Activated gamma-delta T cell treated with Interleukin-2 at 50 U/mL for 16 hours (primary cell): ENCODE measurements at regions not wholly inside any gene's neighbourhood (a gene's known extent, or its start where the extent isn't known, plus 50 kb on each side); places are given as distances from the start of the nearest gene placed in this dataset.

Experiments
- DNase-seq: peaks from one replicate; pipeline ENCODE4 v3.0.0-alpha.2; 2020

GRCh38 chr21:28444111-28444510, 548.6 kb downstream of the LTN1 start:
- no peak for DNase-seq

DNA sequence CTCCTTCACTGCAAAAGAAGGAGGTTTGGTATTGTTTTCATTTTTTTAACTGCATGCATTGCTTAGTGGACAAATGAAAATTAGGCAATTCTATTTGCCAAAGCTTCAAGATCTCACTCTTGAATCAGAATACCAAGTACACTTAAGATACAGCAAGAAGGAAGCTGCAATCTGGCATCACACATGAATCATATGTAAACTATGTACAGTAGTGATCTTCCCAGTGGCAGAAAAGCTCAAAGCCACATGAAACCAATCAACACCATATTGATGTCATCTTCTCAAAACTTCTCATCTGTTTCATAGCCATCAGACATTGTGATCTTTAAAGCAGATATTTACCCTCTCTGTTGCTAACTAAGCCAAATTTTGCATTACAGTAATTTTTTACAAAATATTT, 550.1 kb downstream of the LTN1 start:
- DNase-seq, result no peak

DNA sequence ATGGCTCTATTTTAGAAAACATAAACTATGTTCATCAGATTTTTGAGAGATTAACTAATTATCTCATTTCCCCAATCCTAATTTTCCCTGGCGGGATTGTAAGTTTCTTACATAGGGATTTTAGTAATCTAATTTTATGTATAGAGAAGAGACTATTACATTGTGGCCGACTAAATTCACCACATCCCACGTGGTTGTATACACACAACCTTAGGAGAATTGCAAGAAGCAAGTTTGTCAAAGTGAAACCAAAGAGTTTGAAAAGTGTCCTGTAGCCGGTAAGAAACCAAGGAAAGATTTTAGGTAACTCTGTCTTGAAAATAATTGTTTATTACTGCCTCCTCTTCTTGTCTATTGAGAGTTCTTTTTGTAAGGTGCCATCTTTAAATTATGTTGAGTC, 550.6 kb downstream of the LTN1 start:
- no peak for DNase-seq

- no peak for DNase-seq
Observed at GRCh38 chr21:28439788-28440187, 552.9 kb downstream of the LTN1 start.

DNA sequence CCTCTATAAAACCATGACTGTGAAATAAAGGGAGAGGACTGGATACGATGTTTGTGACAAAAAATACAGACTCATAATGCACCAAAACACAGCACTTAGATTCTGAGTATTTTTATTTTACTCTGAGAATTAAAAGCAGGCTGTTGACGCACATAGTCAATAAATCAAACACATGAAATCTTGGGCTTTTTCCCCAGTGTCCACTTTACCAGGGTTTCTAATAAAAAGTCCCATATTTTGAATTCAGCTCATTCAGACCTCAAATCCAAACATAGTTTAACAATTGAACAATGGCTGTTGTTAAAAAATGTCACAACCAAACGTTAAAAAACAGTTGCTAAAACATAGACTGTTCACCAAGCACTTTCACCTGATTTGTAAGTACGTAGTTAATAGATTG, 553.4 kb downstream of the LTN1 start:
- DNase-seq, result no peak

DNA sequence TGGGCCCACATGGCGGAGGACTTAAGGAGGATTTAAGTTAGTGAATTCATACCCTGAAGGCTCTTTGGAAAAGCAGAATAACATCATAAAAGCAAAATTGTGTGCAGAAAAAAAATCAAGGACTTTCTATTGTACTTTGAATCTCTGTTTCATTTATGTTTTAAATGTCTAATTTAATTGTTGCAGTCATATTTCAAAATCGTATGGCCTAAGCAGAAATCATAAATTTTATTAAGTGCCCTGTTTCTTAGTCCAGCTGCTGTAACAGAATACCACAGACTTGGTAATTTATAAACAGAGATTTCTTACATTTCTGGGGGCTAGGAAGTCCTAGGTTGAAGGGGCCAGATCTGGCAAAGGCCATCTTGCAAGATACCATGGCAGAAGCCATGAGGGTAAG, 555.6 kb downstream of the LTN1 start:
- DNase-seq, result no peak

DNA sequence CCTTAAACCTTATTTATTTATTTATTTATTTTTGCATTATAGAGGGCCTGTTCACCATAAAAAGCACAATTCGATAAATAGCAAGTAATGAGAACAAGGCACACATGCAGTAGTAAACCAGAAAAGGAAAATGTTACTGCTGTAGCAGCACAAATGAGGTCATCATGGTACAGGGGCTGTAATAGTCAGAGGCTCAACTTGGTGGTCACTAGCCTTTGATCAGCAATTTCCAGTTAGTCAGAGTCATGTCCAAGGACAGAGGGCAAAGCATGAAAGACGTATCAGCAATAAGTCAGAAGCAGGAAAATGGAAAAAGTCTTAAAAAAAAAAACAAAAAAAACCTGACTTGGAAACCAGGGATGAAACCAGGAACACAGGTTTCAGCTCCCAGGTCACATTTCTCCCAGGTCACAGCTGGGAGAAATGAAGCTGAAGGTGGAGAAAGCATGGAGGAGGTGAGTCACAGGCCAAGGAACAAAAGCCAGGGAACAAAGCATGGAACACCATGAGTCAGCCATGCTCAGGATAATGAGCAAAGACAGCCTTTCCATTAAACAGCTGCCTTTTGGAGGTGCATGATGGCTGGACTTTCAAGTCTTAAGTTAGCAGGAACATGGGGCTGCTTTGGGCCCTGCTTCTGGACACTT, 556.3 kb downstream of the LTN1 start:
- no peak for DNase-seq

DNA sequence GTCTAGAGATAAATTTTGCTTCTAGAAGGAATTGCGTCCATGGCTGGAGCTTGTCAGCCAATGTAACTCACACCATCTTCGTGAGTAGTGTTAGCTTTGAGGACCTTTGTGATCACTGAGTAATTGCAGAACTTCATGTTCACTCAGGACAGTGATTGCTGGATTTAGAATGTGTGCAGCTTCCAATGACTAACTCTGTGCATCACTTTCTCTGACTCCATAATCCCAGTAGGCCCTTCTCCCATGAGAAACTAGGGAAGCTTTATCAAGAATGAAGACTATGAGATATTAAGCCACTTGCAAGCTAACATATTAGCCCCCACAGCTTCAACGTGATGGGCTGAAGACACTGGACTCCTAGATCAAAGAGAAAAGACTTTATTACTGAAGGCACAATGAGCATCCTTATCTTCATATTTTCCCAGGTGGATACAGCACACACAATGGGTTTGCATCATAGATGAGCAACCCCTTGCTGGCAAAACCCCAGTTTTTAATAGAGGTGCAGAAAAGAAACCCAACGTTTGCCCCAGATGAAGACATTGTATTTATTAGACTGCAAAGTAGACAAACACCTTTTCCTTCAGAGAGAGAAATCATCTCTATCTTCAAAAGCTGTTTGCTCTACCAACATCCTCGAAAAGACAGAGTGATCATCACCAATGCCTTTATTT, 561.0 kb downstream of the LTN1 start:
- DNase-seq, result no peak

DNA sequence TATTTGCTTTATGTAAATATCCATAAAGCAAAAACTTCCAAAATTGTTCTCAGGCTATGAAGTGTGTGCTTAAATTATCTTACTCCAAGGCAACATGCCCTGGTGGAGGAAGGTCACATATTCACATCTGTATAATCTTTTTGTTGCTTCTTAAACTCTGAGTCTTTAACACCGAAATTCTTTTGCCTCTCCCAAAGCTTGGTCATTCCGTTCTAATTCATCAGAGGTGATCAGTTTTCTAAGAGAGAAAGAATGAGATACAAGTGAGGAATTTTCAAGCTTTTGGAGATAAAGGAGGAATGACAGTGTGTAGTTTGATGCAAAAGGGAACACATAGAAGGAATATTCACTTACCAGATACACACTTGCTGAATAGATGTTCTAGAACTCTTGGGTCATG, 561.7 kb downstream of the LTN1 start:
- DNase-seq, result no peak

DNA sequence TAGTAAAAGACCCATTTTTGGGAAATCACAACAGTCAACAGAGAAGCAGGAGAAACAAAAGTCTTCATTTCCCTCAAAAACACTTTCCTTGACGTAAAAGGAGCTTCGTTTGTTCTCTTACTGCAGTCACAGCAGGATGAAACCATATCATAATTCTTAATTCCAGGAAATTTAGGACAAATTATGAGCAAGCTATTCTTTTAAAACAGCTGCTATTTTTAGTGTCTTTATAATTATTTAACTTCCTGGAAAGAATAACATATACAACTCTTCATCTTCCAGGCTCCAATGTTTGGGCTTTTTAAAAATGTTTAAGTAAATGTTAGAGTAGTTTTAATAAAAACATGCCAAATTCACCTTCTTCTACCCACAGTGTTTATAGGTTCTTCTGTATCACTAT, 563.5 kb downstream of the LTN1 start:
- no peak for DNase-seq

- no peak for DNase-seq
Observed at GRCh38 chr21:28427394-28428022, 565.2 kb downstream of the LTN1 start.

DNA sequence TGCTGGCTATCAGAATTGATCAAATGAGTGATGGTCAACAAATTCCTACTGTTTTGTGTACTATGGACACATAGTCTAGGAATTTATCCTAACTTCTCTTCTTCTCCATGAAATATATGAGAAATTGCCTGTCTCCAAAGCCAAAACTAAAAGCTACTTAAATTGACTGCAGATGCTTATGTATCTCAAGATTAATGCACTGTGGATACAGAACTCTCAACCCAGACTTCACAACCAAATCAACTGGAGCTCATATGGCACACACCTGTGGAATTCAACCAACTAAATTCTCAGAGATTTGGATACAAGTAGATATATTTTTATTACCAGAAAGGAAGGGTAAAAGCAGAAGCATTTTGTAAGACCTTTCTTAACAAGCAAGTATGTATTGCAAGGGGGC, 566.1 kb downstream of the LTN1 start:
- no peak for DNase-seq

DNA sequence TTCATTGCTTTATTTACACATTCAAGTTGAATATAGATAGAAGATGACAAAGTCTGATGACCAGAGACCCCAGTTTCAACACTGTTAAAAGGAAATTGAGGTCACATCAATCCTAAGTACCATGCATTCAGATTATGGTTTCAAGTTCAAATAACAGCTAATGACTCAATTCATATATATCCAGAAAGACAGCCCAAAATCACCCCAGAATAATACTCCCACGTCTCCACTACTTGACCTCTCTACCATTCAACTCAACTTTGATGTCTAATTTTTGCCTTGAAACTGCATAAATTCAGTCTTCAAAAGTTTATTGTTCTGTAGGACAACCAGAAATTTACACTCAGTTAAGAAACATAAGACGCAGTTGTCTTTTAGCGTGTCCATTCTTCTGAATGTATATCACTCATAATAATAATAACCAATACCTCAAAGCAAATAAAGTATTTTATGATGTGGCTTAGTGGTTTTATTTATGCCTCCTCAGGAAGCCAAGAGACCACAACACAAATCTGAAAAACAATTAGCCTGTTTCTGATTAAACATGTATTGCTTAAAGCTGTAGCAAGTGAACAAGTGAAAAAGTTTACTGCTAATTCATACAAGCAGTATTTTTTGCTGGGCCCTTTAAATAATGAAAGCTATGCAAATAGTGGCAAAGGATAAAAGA, 569.0 kb downstream of the LTN1 start:
- no peak for DNase-seq

DNA sequence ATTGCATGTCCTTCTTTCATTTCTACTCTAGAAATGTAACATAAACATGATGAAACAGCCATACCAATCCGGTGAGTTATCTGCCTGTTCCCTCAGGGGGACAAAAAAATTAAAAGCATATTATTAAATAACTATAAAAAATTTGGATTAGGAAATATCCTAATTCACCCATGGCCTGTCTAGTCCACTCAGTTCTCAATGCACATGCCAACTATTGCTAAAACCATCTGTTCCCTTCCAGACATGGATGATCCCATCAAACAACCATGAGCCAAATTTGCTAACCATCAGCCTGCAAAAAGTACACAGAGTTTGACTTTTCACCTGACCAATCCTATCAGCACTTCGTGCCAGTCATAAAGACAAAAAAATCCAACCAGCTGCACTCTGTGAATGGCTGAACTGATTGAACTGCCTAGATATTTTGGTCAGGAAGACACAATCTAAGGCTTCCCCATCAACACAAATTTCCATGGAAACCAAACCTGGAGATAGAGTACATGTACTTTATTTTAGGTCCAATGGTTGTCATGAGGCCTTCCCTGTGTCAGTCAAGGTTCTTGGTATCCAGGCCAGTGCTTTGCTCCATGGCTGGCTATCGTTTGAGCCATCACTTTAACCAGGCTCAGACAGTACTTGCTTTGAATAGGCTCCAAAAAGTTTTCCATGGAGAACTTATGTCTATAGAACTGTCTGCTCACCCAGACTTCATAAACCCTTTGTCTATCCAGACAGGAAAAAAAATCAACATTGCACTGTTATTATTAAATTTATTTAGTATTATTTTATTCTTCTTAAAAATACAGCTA, 570.8 kb downstream of the LTN1 start:
- no peak for DNase-seq

DNA sequence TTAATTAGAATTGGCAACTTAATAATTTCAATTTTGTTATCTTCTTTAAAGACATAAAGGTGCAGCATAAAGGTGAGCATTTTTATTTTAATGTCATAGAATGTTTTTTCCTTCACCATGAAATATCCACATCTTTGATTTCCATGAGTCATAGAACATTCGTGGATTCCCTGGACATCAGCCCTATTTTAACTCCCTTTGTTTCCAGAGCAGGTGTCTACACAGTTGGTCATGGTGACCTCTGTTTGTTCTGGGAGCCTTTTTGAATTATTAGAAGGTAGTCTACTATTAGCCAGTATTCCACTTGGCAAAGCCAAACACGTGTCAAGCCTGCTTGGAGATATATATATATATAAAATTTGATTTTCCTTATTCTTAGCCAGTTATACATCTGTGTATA, 572.9 kb downstream of the LTN1 start:
- DNase-seq, result no peak

DNA sequence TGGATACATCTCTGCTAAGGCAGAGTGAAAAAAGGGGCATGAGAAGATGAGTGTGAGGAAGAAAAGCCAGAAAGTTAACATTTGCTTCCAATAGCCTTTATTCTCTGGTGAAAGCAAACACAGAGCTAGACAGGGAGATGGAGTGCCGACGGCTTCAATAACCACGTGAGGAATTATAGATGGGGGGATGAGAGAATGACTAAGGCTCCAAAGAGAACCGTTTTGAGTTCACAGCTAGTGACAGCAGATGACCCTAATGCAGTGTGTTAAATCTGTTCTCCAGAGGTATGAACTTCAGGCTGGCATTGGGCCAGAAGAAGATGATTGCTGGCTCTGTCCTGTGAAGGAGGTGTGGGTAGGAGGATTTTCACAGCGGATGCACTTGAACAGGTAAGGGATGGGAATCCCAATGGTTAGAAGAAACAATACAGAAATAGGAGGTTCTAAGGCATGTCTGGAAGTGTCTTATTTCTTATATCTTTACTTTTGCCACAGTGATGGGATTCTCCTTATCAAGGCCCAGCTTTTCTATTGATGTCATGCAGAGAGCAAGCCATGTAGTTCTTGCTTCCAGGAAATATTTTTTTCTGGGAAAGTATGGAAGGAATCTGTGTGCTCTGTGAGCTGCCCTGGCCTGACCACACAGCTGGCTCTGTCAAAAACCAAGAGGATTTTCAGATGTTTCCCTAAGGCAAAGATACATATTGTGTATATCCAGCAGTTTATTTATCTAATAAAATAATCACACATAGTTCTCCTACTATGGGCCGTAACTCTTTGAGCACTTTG, 573.8 kb downstream of the LTN1 start:
- no peak for DNase-seq

DNA sequence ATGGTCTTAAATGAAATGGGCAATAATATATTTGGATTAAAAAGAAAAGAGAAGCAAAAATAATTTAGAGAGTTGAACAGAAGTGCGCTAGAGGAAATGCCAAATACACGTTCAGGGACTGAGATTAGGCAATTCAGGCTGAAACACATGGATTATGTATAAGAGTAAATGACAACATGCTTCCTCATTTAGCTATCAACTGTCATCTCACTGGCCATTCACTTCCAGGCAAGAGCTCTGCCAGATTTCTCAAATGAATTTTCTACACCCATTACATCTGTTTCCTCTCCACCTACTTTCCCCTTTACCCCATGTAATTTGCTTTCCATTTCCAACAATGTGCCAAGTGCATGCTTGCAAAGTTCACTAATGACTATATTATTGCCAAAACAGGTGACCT, 582.4 kb downstream of the LTN1 start:
- no peak for DNase-seq

DNA sequence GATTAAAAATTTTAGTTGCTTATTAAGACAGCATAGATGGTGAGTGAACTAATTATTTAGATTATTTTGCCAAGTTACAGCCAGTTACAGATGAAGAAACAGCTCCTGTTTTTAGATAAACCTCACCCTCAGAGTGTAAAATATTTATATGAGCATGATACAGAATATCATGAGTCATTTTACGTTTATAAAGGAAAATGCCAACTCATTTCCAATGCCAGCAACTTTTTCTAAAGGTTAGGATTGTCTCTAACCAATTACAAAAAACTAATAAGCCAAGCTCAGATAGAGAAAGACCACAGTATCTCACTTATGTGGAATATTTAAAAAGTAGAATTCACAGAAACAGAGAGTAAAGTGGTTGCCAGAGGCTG, 590.1 kb downstream of the LTN1 start:
- no peak for DNase-seq

GRCh38 chr21:28397040-28397439, 595.6 kb downstream of the LTN1 start:
- DNase-seq, result no peak

DNA sequence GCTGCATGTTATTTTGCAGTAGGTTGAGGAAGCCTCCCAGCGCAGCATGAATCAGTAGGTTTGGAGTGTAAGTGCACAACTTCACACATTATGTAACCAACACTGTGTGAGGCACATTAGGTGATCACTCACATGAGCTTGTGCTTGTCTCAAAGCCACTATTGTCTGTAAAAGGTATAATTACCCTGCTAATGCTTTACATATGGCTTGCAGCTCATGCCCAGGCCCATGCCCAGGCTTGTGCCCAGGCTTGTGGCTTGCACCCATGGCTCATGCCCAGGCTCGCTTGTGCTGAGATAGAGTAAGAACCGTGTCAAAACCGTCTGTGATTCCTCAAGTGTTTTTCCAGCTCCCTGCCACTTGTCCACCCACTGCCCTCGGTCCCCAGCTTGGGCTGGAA, 596.3 kb downstream of the LTN1 start:
- no peak for DNase-seq

GRCh38 chr21:28393279-28393678, 599.4 kb downstream of the LTN1 start:
- DNase-seq, result no peak
